GM12878 (cell line): ENCODE measurements at regions not wholly inside any gene's neighbourhood (a gene's known extent, or its start where the extent isn't known, plus 50 kb on each side); places are given as distances from the start of the nearest gene placed in this dataset.

Experiments used
- ATAC-seq: fragments of 200-7000 bp; cut with Tn5 transposase; 3 replicates; pipeline ENCODE4 v1.9.1; 2020; ENCODE audit warnings: mild to moderate bottlenecking, moderate library complexity
- BruUV-seq: library from RNA; stranded (reverse); fragments of 400-500 nt; replicated peaks from 2 replicates; lab custom pipeline; 2021; lab: Mats Ljungman, UMichigan
- CTCF ChIA-PET: fragments of 300-600 bp; sonication (Branson Sonifier 250); formaldehyde crosslinking; extraction: SDS; loops from one replicate; lab custom pipeline; 2021; ENCODE audit warnings: inconsistent platforms; lab: Yijun Ruan, JAX
- POLR2A ChIA-PET: fragments of 350-600 bp; formaldehyde crosslinking; extraction: SDS; loops from one replicate; lab custom pipeline; 2021; ENCODE audit warnings: inconsistent platforms; lab: Charles Lee
- RAD21 ChIA-PET: fragments of 300-600 bp; sonication (Branson Sonifier 250); formaldehyde crosslinking; loops from one replicate; lab custom pipeline; 2023; ENCODE audit warnings: antibody characterized with exemption; ENCODE audit not compliant: unreplicated experiment; lab: Charles Lee
- SMC1A ChIA-PET: fragments of 300-600 bp; sonication (Branson Sonifier 250); formaldehyde crosslinking; loops from one replicate; lab custom pipeline; 2023; ENCODE audit not compliant: unreplicated experiment, uncharacterized antibody; lab: Charles Lee
- DNase-seq: peaks from one replicate; pipeline ENCODE4 v3.0.0-alpha.2; 2011; ENCODE audit warnings: low read depth, low spot score
- FAIRE-seq: peaks from 3 replicates; lab custom pipeline; 2011; peaks lifted over from hg19 to GRCh38; lab: Jason Lieb, UNC
- H2AFZ ChIP-seq: 2 replicates; pipeline ENCODE4 v1.6.0; 2011; ENCODE audit warnings: low read depth, low read length, control low read depth; ENCODE audit not compliant: control insufficient read depth
- H3K27ac ChIP-seq: 2 replicates; pipeline ENCODE4 v1.5.1; 2011; ENCODE audit warnings: control low read depth; ENCODE audit not compliant: control insufficient read depth, insufficient read depth
- H3K27me3 ChIP-seq, 2 experiments: replicated peaks in 1 of 2; 2 replicates each; pipeline versions ENCODE4 v1.6.0 to v1.6.1; 2011; ENCODE audit warnings: low read length in 1 of 2; ENCODE audit not compliant: control insufficient read depth in 2 of 2, insufficient read depth in 2 of 2
- H3K36me3 ChIP-seq, 2 experiments: 2 replicates each; pipeline ENCODE4 v1.5.1; 2011; ENCODE audit warnings: low read length in 1 of 2; ENCODE audit not compliant: control insufficient read depth in 2 of 2, insufficient read depth in 2 of 2
- H3K4me1 ChIP-seq: 2 replicates; pipeline ENCODE4 v1.6.1; 2011; ENCODE audit warnings: mild to moderate bottlenecking, low read length, moderate library complexity, mixed read lengths; ENCODE audit not compliant: control insufficient read depth, insufficient read depth
- H3K4me2 ChIP-seq: 2 replicates; pipeline ENCODE4 v1.6.0; 2011; ENCODE audit warnings: control low read depth; ENCODE audit not compliant: control insufficient read depth, insufficient read depth
- H3K4me3 ChIP-seq: fragments of 200-600 bp; sonication (generic); 2 replicates; pipeline ENCODE4 v1.5.1; 2016
- H3K79me2 ChIP-seq: 2 replicates; pipeline ENCODE4 v1.6.0; 2011; ENCODE audit warnings: low read length; ENCODE audit not compliant: control insufficient read depth, insufficient read depth
- H3K9ac ChIP-seq: 2 replicates; pipeline ENCODE4 v1.8.0; 2011; ENCODE audit warnings: low read length, control low read depth, mixed read lengths; ENCODE audit not compliant: control insufficient read depth, insufficient read depth
- H3K9me3 ChIP-seq: replicated peaks from 3 replicates; pipeline ENCODE4 v1.5.1; 2011; ENCODE audit warnings: mild to moderate bottlenecking, low read length; ENCODE audit not compliant: control insufficient read depth, insufficient read depth
- H4K20me1 ChIP-seq: 2 replicates; pipeline ENCODE4 v1.6.0; 2011; ENCODE audit not compliant: control insufficient read depth, insufficient read depth
- CEBPZ ChIP-seq: fragments of 150-350 bp; IDR thresholded peaks from 2 replicates; pipeline ENCODE4 v1.6.1; 2016; ENCODE audit warnings: low read depth, low read length
- IRF3 ChIP-seq: fragments of 450-650 bp; IDR thresholded peaks from 2 replicates; pipeline ENCODE4 v1.6.1; 2014; ENCODE audit warnings: mild to moderate bottlenecking
- ZZZ3 ChIP-seq: IDR thresholded peaks from 2 replicates; pipeline ENCODE4 v1.6.1; 2011; ENCODE audit warnings: low read depth; ENCODE audit not compliant: control insufficient read depth, insufficient read length
- in situ Hi-C: fragments of 300-500 bp; cut with MboI; formaldehyde crosslinking; loops from 9 replicates; pipeline ENCODE4 v1.14.3; 2018; ENCODE audit warnings: mixed read lengths
- intact Hi-C: fragments of 100-400 bp; cut with micrococcal nuclease; formaldehyde crosslinking; loops from one replicate; pipeline ENCODE4 v1.14.2; 2022; ENCODE audit not compliant: unreplicated experiment
- TF ChIP-seq, protein P1 (sequence below): fragments of 450-650 bp; formaldehyde crosslinking; IDR thresholded peaks from 2 replicates; pipeline ENCODE4 v1.5.0; 2022; ENCODE audit warnings: mild to moderate bottlenecking, missing genetic modification characterization

DNA sequence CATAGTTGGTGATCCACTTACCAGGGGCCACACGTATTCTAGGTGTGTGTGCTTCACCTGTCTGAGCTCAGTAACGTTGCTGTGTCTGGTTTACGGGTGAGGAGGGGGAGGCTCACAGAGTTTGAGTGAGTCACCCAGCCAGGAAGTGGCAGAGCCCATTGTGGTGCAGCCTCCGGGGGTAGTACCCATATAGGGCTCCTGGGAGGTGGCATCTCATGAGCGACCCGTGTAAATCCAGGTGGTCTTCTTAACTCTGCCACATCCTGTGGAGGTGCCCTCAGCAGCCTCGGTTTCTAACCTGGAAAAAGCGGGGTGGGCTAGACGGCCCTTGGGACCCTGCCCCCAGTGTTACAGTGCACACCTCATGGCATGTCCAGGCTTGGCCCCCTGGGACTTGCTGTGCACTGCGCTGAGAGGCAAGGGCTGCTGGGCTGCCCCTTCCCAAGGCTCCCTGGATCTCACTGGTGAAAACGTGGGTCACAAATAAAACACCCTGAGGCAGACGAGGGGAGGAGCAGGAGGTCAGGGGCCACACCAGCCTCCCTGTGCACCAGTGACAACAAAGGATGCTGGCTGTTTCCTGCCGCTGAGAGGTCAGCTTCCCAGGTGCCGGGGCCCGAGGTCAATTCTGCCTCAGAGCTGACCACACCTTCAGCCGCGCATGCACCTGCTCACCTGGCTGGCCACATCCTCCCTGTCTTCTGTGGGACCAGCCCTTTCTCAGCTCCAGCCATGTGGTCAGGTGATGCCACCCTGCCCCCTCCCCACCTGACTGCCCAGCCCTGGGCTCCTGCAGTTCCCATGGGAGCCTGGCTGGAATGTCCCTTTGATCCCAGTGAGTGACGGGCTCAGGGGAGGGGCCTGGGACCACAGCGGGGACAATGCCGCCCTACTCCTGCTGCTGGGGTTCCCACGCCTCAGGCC, 305.1 kb downstream of the CTTN start (continued):
- no peak for TF ChIP-seq CEBPZ
- TF ChIP-seq, all 136 proteins: peak for 0

DNA sequence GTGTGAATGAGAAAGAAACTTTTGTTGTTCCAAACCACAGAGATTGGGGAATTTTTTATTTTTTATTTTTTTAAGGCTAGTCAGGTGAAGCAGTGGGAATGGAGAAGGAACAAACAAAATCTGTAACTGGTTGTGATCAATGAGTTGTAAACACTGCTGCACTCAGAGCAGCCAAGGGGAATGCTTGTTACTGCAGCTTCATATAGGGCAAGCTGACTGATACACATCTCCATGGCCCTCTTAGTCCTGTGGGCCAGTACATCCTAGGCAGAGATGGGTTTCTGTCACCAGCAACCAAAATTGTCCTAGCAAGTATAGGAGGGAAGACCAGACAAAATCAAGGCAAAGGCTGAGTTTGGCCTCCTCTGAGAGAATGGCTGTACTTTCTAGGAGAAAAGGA, 306.8 kb downstream of the CTTN start:
- no peak overlapping the region for H2AFZ ChIP-seq
- H3K4me2 ChIP-seq = no peak overlapping the region
- ATAC-seq (no peak), FAIRE-seq (no peak), DNase-seq (no peak)
- CTCF ChIA-PET = no interaction called here
- H3K4me3 ChIP-seq = no peak overlapping the region
- in situ Hi-C loops = no loop called here
- intact Hi-C loops = no loop called here
- SMC1A ChIA-PET = no interaction called here
- no peak overlapping the region for H3K27ac ChIP-seq
- no peaks in the 10 kb centered on the region for H3K4me1 ChIP-seq
- H3K9me3 ChIP-seq = no peaks in the 10 kb centered on the region
- H3K27me3 ChIP-seq = no peaks in the 10 kb centered on the region
- no peak overlapping the region for H3K9ac ChIP-seq
- no peaks in the 10 kb centered on the region for H4K20me1 ChIP-seq
- H3K79me2 ChIP-seq = no peaks in the 10 kb centered on the region
- H3K36me3 ChIP-seq = no peaks in the 10 kb centered on the region
- TF ChIP-seq, protein P1, sequence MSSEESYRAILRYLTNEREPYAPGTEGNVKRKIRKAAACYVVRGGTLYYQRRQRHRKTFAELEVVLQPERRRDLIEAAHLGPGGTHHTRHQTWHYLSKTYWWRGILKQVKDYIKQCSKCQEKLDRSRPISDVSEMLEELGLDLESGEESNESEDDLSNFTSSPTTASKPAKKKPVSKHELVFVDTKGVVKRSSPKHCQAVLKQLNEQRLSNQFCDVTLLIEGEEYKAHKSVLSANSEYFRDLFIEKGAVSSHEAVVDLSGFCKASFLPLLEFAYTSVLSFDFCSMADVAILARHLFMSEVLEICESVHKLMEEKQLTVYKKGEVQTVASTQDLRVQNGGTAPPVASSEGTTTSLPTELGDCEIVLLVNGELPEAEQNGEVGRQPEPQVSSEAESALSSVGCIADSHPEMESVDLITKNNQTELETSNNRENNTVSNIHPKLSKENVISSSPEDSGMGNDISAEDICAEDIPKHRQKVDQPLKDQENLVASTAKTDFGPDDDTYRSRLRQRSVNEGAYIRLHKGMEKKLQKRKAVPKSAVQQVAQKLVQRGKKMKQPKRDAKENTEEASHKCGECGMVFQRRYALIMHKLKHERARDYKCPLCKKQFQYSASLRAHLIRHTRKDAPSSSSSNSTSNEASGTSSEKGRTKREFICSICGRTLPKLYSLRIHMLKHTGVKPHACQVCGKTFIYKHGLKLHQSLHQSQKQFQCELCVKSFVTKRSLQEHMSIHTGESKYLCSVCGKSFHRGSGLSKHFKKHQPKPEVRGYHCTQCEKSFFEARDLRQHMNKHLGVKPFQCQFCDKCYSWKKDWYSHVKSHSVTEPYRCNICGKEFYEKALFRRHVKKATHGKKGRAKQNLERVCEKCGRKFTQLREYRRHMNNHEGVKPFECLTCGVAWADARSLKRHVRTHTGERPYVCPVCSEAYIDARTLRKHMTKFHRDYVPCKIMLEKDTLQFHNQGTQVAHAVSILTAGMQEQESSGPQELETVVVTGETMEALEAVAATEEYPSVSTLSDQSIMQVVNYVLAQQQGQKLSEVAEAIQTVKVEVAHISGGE = no peak
- TF ChIP-seq IRF3 (no peak), ZZZ3 (no peak)
- POLR2A ChIA-PET = no interaction called here
- no TSS peak for BruUV-seq
- RAD21 ChIA-PET = no interaction called here
